ENCODE measurements at regions not wholly inside any gene's neighbourhood (a gene's known extent, or its start where the extent isn't known, plus 50 kb on each side); places are given as distances from the start of the nearest gene placed in this dataset.

- Histone ChIP-seq H3K4me1 (ENCODE audit: control insufficient read depth, insufficient read depth, low read length, unreplicated experiment) (no peaks in the 10 kb centered on the region), H3K79me2 (ENCODE audit: control insufficient read depth, insufficient read depth, low read length, unreplicated experiment) (no peaks in the 10 kb centered on the region), H3K27me3 (ENCODE audit: insufficient read depth, low read length) (peaks cover 67% of the 10 kb centered on the region), H3K4me3 (ENCODE audit: low read depth, low read length) (no peak overlapping the region), H2AFZ (ENCODE audit: low read length, unreplicated experiment) (no peak overlapping the region), H3K36me3 (ENCODE audit: insufficient read depth, low read length) (no peaks in the 10 kb centered on the region), H3K27ac (ENCODE audit: low read depth, low read length) (no peak overlapping the region)
These were observed 55.7 kb upstream of the ETV3 start for GRCh38 chr1:157193702-157194391.

GRCh38 chr1:157193219-157193618 is 55.0 kb upstream of the ETV3 start:
- Histone ChIP-seq H3K36me3 (ENCODE audit: insufficient read depth, low read length) (no peaks in the 10 kb centered on the region), H3K4me3 (ENCODE audit: low read depth, low read length) (no peak overlapping the region), H3K27me3 (ENCODE audit: insufficient read depth, low read length) (peaks cover 70% of the 10 kb centered on the region), H2AFZ (ENCODE audit: low read length, unreplicated experiment) (no peak overlapping the region), H3K4me1 (ENCODE audit: control insufficient read depth, insufficient read depth, low read length, unreplicated experiment) (no peaks in the 10 kb centered on the region), H3K79me2 (ENCODE audit: control insufficient read depth, insufficient read depth, low read length, unreplicated experiment) (no peaks in the 10 kb centered on the region), H3K27ac (ENCODE audit: low read depth, low read length) (no peak overlapping the region)

GRCh38 chr1:157189986-157190982 is 52.1 kb upstream of the ETV3 start:
- H3K79me2 ChIP-seq (ENCODE audit: control insufficient read depth, insufficient read depth, low read length, unreplicated experiment) = no peaks in the 10 kb centered on the region
- H2AFZ ChIP-seq (ENCODE audit: low read length, unreplicated experiment) = no peak overlapping the region
- H3K4me3 ChIP-seq (ENCODE audit: low read depth, low read length) = no peak overlapping the region
- H3K27me3 ChIP-seq (ENCODE audit: insufficient read depth, low read length) = peaks cover 83% of the 10 kb centered on the region
- H3K4me1 ChIP-seq (ENCODE audit: control insufficient read depth, insufficient read depth, low read length, unreplicated experiment) = no peaks in the 10 kb centered on the region
- no peaks in the 10 kb centered on the region for H3K36me3 ChIP-seq (ENCODE audit: insufficient read depth, low read length)
- H3K27ac ChIP-seq (ENCODE audit: low read depth, low read length) = no peak overlapping the region

- Histone ChIP-seq H3K27me3 (ENCODE audit: insufficient read depth, low read length) (peaks cover 84% of the 10 kb centered on the region), H2AFZ (ENCODE audit: low read length, unreplicated experiment) (no peak overlapping the region), H3K27ac (ENCODE audit: low read depth, low read length) (no peak overlapping the region), H3K4me1 (ENCODE audit: control insufficient read depth, insufficient read depth, low read length, unreplicated experiment) (no peaks in the 10 kb centered on the region), H3K4me3 (ENCODE audit: low read depth, low read length) (no peak overlapping the region), H3K36me3 (ENCODE audit: insufficient read depth, low read length) (no peaks in the 10 kb centered on the region), H3K79me2 (ENCODE audit: control insufficient read depth, insufficient read depth, low read length, unreplicated experiment) (no peaks in the 10 kb centered on the region)
These were observed 50.9 kb upstream of the ETV3 start for GRCh38 chr1:157189096-157189495.
